ENCODE measurements at regions not wholly inside any gene's neighbourhood (a gene's known extent, or its start where the extent isn't known, plus 50 kb on each side); places are given as distances from the start of the nearest gene placed in this dataset.

GRCh38 chr22:34763496-34763895 is 302.5 kb upstream of the ISX start:
- DNase-seq (ENCODE audit: low read depth in 1 of 2, low spot score in 2 of 2), result no peak
- no peaks in the 10 kb centered on the region for H3K36me3 ChIP-seq
- H3K9me3 ChIP-seq (replicated peaks), result no peaks in the 10 kb centered on the region
- H3K27ac ChIP-seq, result no peak overlapping the region
- no peaks in the 10 kb centered on the region for H3K4me1 ChIP-seq (replicated peaks)
- no peaks in the 10 kb centered on the region for H3K27me3 ChIP-seq (replicated peaks)
- H3K4me3 ChIP-seq, result no peak overlapping the region

GRCh38 chr22:34765115-34765514 is 300.8 kb upstream of the ISX start:
- no peaks in the 10 kb centered on the region for H3K36me3 ChIP-seq
- no peak overlapping the region for H3K27ac ChIP-seq
- DNase-seq (ENCODE audit: low read depth in 1 of 2, low spot score in 2 of 2), result no peak
- H3K27me3 ChIP-seq (replicated peaks), result no peaks in the 10 kb centered on the region
- H3K4me3 ChIP-seq, result no peak overlapping the region
- no peaks in the 10 kb centered on the region for H3K4me1 ChIP-seq (replicated peaks)
- no peaks in the 10 kb centered on the region for H3K9me3 ChIP-seq (replicated peaks)

GRCh38 chr22:34769361-34769760 is 296.6 kb upstream of the ISX start:
- H3K4me1 ChIP-seq (replicated peaks), result no peaks in the 10 kb centered on the region
- H3K4me3 ChIP-seq, result no peak overlapping the region
- no peaks in the 10 kb centered on the region for H3K36me3 ChIP-seq
- H3K9me3 ChIP-seq (replicated peaks), result no peaks in the 10 kb centered on the region
- no peaks in the 10 kb centered on the region for H3K27me3 ChIP-seq (replicated peaks)
- DNase-seq (ENCODE audit: low read depth in 1 of 2, low spot score in 2 of 2), result no peak
- no peak overlapping the region for H3K27ac ChIP-seq

GRCh38 chr22:34776817-34777216 is 289.1 kb upstream of the ISX start:
- H3K4me1 ChIP-seq (replicated peaks), result no peaks in the 10 kb centered on the region

GRCh38 chr22:34781681-34782080 is 284.3 kb upstream of the ISX start:
- no peaks in the 10 kb centered on the region for H3K27me3 ChIP-seq (replicated peaks)
- H3K27ac ChIP-seq, result no peak overlapping the region
- no peak for DNase-seq (ENCODE audit: low read depth in 1 of 2, low spot score in 2 of 2)
- no peaks in the 10 kb centered on the region for H3K9me3 ChIP-seq (replicated peaks)
- H3K36me3 ChIP-seq, result no peaks in the 10 kb centered on the region
- no peaks in the 10 kb centered on the region for H3K4me1 ChIP-seq (replicated peaks)
- H3K4me3 ChIP-seq, result no peak overlapping the region

More at GRCh38 chr22:34776817-34777216, 289.1 kb upstream of the ISX start:
- no peak for DNase-seq (ENCODE audit: low read depth in 1 of 2, low spot score in 2 of 2)
- Histone ChIP-seq H3K36me3 (no peaks in the 10 kb centered on the region), H3K27me3 (replicated peaks) (no peaks in the 10 kb centered on the region), H3K9me3 (replicated peaks) (no peaks in the 10 kb centered on the region), H3K27ac (no peak overlapping the region), H3K4me3 (no peak overlapping the region)

GRCh38 chr22:34783436-34783835 is 282.5 kb upstream of the ISX start:
- Histone ChIP-seq H3K4me3 (no peak overlapping the region), H3K36me3 (no peaks in the 10 kb centered on the region), H3K4me1 (replicated peaks) (no peaks in the 10 kb centered on the region), H3K9me3 (replicated peaks) (no peaks in the 10 kb centered on the region), H3K27ac (no peak overlapping the region), H3K27me3 (replicated peaks) (no peaks in the 10 kb centered on the region)
- no peak for DNase-seq (ENCODE audit: low read depth in 1 of 2, low spot score in 2 of 2)

GRCh38 chr22:34784056-34784455 is 281.9 kb upstream of the ISX start:
- no peak overlapping the region for H3K4me3 ChIP-seq
- H3K27ac ChIP-seq, result no peak overlapping the region
- no peaks in the 10 kb centered on the region for H3K4me1 ChIP-seq (replicated peaks)
- no peaks in the 10 kb centered on the region for H3K27me3 ChIP-seq (replicated peaks)
- no peaks in the 10 kb centered on the region for H3K36me3 ChIP-seq
- DNase-seq (ENCODE audit: low read depth in 1 of 2, low spot score in 2 of 2), result no peak
- H3K9me3 ChIP-seq (replicated peaks), result no peaks in the 10 kb centered on the region

- DNase-seq (ENCODE audit: low read depth in 1 of 2, low spot score in 2 of 2), result no peak
- no peaks in the 10 kb centered on the region for H3K27me3 ChIP-seq (replicated peaks)
- no peak overlapping the region for H3K4me3 ChIP-seq
- no peaks in the 10 kb centered on the region for H3K4me1 ChIP-seq (replicated peaks)
- H3K36me3 ChIP-seq, result no peaks in the 10 kb centered on the region
- H3K27ac ChIP-seq, result no peak overlapping the region
- no peaks in the 10 kb centered on the region for H3K9me3 ChIP-seq (replicated peaks)
Observed at GRCh38 chr22:34797826-34798225, 268.1 kb upstream of the ISX start.

- Histone ChIP-seq H3K27ac (no peak overlapping the region), H3K4me1 (replicated peaks) (no peaks in the 10 kb centered on the region), H3K36me3 (no peaks in the 10 kb centered on the region), H3K9me3 (replicated peaks) (no peaks in the 10 kb centered on the region), H3K27me3 (replicated peaks) (no peaks in the 10 kb centered on the region), H3K4me3 (no peak overlapping the region)
- no peak for DNase-seq (ENCODE audit: low read depth in 1 of 2, low spot score in 2 of 2)
Observed at GRCh38 chr22:34798605-34799004, 267.4 kb upstream of the ISX start.

GRCh38 chr22:34800260-34800980 is 265.5 kb upstream of the ISX start:
- no peak overlapping the region for H3K27ac ChIP-seq
- H3K4me3 ChIP-seq, result no peak overlapping the region
- H3K27me3 ChIP-seq (replicated peaks), result no peaks in the 10 kb centered on the region
- no peak for DNase-seq (ENCODE audit: low read depth in 1 of 2, low spot score in 2 of 2)
- H3K36me3 ChIP-seq, result no peaks in the 10 kb centered on the region
- H3K9me3 ChIP-seq (replicated peaks), result no peaks in the 10 kb centered on the region
- no peaks in the 10 kb centered on the region for H3K4me1 ChIP-seq (replicated peaks)

- Histone ChIP-seq H3K9me3 (replicated peaks) (no peaks in the 10 kb centered on the region), H3K4me1 (replicated peaks) (no peaks in the 10 kb centered on the region), H3K4me3 (no peak overlapping the region), H3K27me3 (replicated peaks) (no peaks in the 10 kb centered on the region), H3K27ac (no peak overlapping the region), H3K36me3 (no peaks in the 10 kb centered on the region)
- no peak for DNase-seq (ENCODE audit: low read depth in 1 of 2, low spot score in 2 of 2)
Observed at GRCh38 chr22:34801221-34801620, 264.7 kb upstream of the ISX start.

GRCh38 chr22:34804091-34804490 is 261.9 kb upstream of the ISX start:
- H3K9me3 ChIP-seq (replicated peaks), result no peaks in the 10 kb centered on the region
- H3K27ac ChIP-seq, result no peak overlapping the region
- DNase-seq (ENCODE audit: low read depth in 1 of 2, low spot score in 2 of 2), result no peak
- H3K36me3 ChIP-seq, result no peaks in the 10 kb centered on the region
- H3K4me1 ChIP-seq (replicated peaks), result no peaks in the 10 kb centered on the region
- H3K27me3 ChIP-seq (replicated peaks), result no peaks in the 10 kb centered on the region
- no peak overlapping the region for H3K4me3 ChIP-seq

- Histone ChIP-seq H3K9me3 (replicated peaks) (no peaks in the 10 kb centered on the region), H3K27ac (no peak overlapping the region), H3K27me3 (replicated peaks) (no peaks in the 10 kb centered on the region), H3K4me3 (no peak overlapping the region), H3K36me3 (no peaks in the 10 kb centered on the region), H3K4me1 (replicated peaks) (no peaks in the 10 kb centered on the region)
- no peak for DNase-seq (ENCODE audit: low read depth in 1 of 2, low spot score in 2 of 2)
Observed at GRCh38 chr22:34804604-34805003, 261.4 kb upstream of the ISX start.

- no peak for DNase-seq (ENCODE audit: low read depth in 1 of 2, low spot score in 2 of 2)
- H3K9me3 ChIP-seq (replicated peaks), result no peaks in the 10 kb centered on the region
- H3K27me3 ChIP-seq (replicated peaks), result no peaks in the 10 kb centered on the region
- no peak overlapping the region for H3K27ac ChIP-seq
- H3K4me3 ChIP-seq, result no peak overlapping the region
- H3K36me3 ChIP-seq, result no peaks in the 10 kb centered on the region
- no peaks in the 10 kb centered on the region for H3K4me1 ChIP-seq (replicated peaks)
Observed at GRCh38 chr22:34805771-34806170, 260.2 kb upstream of the ISX start.

GRCh38 chr22:34808618-34809017 is 257.3 kb upstream of the ISX start:
- Histone ChIP-seq H3K4me3 (no peak overlapping the region), H3K27me3 (replicated peaks) (no peaks in the 10 kb centered on the region), H3K27ac (no peak overlapping the region), H3K9me3 (replicated peaks) (no peaks in the 10 kb centered on the region), H3K4me1 (replicated peaks) (no peaks in the 10 kb centered on the region), H3K36me3 (no peaks in the 10 kb centered on the region)
- no peak for DNase-seq (ENCODE audit: low read depth in 1 of 2, low spot score in 2 of 2)
